GM23338 (cell line): ENCODE measurements at regions not wholly inside any gene's neighbourhood (a gene's known extent, or its start where the extent isn't known, plus 50 kb on each side); places are given as distances from the start of the nearest gene placed in this dataset.

Experiments
- ATAC-seq: fragments of 200-7000 bp; cut with Tn5 transposase; 3 replicates; pipeline ENCODE4 v1.9.1; 2020
- DNase-seq: peaks from one replicate; pipeline ENCODE4 v3.0.0-alpha.2; 2015; ENCODE audit warnings: low spot score
- H2AFZ ChIP-seq: fragments of 200-600 bp; sonication (generic); 2 replicates; pipeline ENCODE4 v1.8.0; 2016; ENCODE audit warnings: antibody characterized with exemption, mild to moderate bottlenecking, moderate library complexity
- H3F3A ChIP-seq: fragments of 200-600 bp; sonication (generic); replicated peaks from 2 replicates; pipeline ENCODE4 v1.8.0; 2017; ENCODE audit warnings: antibody characterized with exemption, mixed run types, low read depth
- H3K27ac ChIP-seq: fragments of 200-600 bp; sonication (generic); 2 replicates; pipeline ENCODE4 v1.6.1; 2016; ENCODE audit warnings: low read depth
- H3K27me3 ChIP-seq: fragments of 200-600 bp; sonication (generic); 2 replicates; pipeline ENCODE4 v1.8.0; 2016; ENCODE audit warnings: mild to moderate bottlenecking, mixed run types, moderate library complexity; ENCODE audit not compliant: insufficient read depth
- H3K36me3 ChIP-seq: fragments of 200-600 bp; sonication (generic); 2 replicates; pipeline ENCODE4 v1.8.0; 2016; ENCODE audit warnings: mild to moderate bottlenecking; ENCODE audit not compliant: insufficient read depth
- H3K4me1 ChIP-seq: fragments of 200-600 bp; sonication (generic); 2 replicates; pipeline ENCODE4 v1.8.0; 2016; ENCODE audit warnings: mild to moderate bottlenecking, moderate library complexity; ENCODE audit not compliant: insufficient read depth
- H3K4me2 ChIP-seq: fragments of 200-600 bp; sonication (generic); 2 replicates; pipeline ENCODE4 v1.7.1; 2017; ENCODE audit warnings: mixed run types
- H3K4me3 ChIP-seq: fragments of 200-600 bp; sonication (generic); 2 replicates; pipeline ENCODE4 v1.6.1; 2016; ENCODE audit warnings: mixed run types
- H3K79me2 ChIP-seq: fragments of 200-600 bp; sonication (generic); replicated peaks from 2 replicates; pipeline ENCODE4 v1.8.0; 2017; ENCODE audit warnings: mild to moderate bottlenecking; ENCODE audit not compliant: insufficient read depth
- H3K9me2 ChIP-seq: fragments of 200-600 bp; sonication (generic); 2 replicates; pipeline ENCODE4 v1.8.0; 2017; ENCODE audit not compliant: insufficient read depth
- H4K20me1 ChIP-seq: fragments of 200-600 bp; sonication (generic); replicated peaks from 2 replicates; pipeline ENCODE4 v1.8.0; 2017; ENCODE audit warnings: mild to moderate bottlenecking; ENCODE audit not compliant: insufficient read depth
- H3K27ac Mint-ChIP-seq: 2 replicates; pipeline ENCODE4 v1.8.0; 2020; ENCODE audit warnings: inconsistent platforms, mild to moderate bottlenecking, moderate library complexity, mixed read lengths
- H3K27me3 Mint-ChIP-seq: 3 replicates; pipeline ENCODE4 v1.8.0; 2022; ENCODE audit warnings: low read depth, mild to moderate bottlenecking, moderate library complexity, mixed read lengths, inconsistent platforms; ENCODE audit not compliant: insufficient read depth, poor library complexity
- H3K36me3 Mint-ChIP-seq: 3 replicates; pipeline ENCODE4 v1.8.0; 2021; ENCODE audit warnings: low read depth, mild to moderate bottlenecking, inconsistent platforms, moderate library complexity, mixed read lengths
- H3K4me1 Mint-ChIP-seq: 3 replicates; pipeline ENCODE4 v1.8.0; 2020; ENCODE audit warnings: mild to moderate bottlenecking, inconsistent platforms, mixed read lengths
- H3K4me3 Mint-ChIP-seq: 3 replicates; pipeline ENCODE4 v1.8.0; 2021; ENCODE audit warnings: moderate library complexity, mild to moderate bottlenecking, inconsistent platforms, mixed read lengths
- H3K9me3 Mint-ChIP-seq: 3 replicates; pipeline ENCODE4 v1.8.0; 2020; ENCODE audit warnings: moderate library complexity, mild to moderate bottlenecking, inconsistent platforms, mixed read lengths
- CREB1 ChIP-seq: fragments of 250-450 bp; sonication (Bioruptor Pico); IDR thresholded peaks from 2 replicates; pipeline ENCODE4 v1.5.0; 2020; ENCODE audit warnings: low read depth, mild to moderate bottlenecking, moderate library complexity
- EZH2 ChIP-seq: fragments of 200-600 bp; sonication (generic); IDR thresholded peaks from one replicate; pipeline ENCODE4 v1.8.0; 2017; ENCODE audit warnings: antibody characterized with exemption, mild to moderate bottlenecking, low read depth; ENCODE audit not compliant: unreplicated experiment
- EZH2phosphoT487 ChIP-seq: fragments of 200-600 bp; sonication (generic); IDR thresholded peaks from one replicate; pipeline ENCODE4 v1.8.1; 2018; ENCODE audit warnings: antibody characterized with exemption; ENCODE audit not compliant: unreplicated experiment
- JUNB ChIP-seq: IDR thresholded peaks from one replicate; pipeline ENCODE4 v1.6.1; 2016; ENCODE audit warnings: antibody characterized with exemption; ENCODE audit not compliant: unreplicated experiment
- NANOG ChIP-seq: IDR thresholded peaks from 2 replicates; pipeline ENCODE4 v1.6.1; 2016; ENCODE audit warnings: antibody characterized with exemption, borderline replicate concordance
- POLR2AphosphoS5 ChIP-seq: IDR thresholded peaks from 2 replicates; pipeline ENCODE4 v1.6.1; 2016; ENCODE audit warnings: antibody characterized with exemption, low read depth
- STAT1 ChIP-seq: IDR thresholded peaks from one replicate; pipeline ENCODE4 v1.6.1; 2016; ENCODE audit warnings: antibody characterized with exemption; ENCODE audit not compliant: unreplicated experiment
- ZNF114 ChIP-seq: fragments of 250-450 bp; sonication (Bioruptor Pico); IDR thresholded peaks from 2 replicates; pipeline ENCODE4 v1.5.0; 2020; ENCODE audit warnings: mild to moderate bottlenecking, moderate library complexity
- ZNF331 ChIP-seq: fragments of 250-450 bp; sonication (Bioruptor Pico); IDR thresholded peaks from 2 replicates; pipeline ENCODE4 v1.5.0; 2020; ENCODE audit warnings: low read depth, mild to moderate bottlenecking, moderate library complexity
- TF ChIP-seq, protein P1 (sequence below), 2 experiments: fragments of 200-600 bp in 1 of 2; sonication (generic) in 1 of 2; conservative IDR thresholded peaks; 2 replicates each; pipeline versions ENCODE4 v1.5.1 to v1.6.1; 2016 to 2017; ENCODE audit warnings: antibody characterized with exemption in 2 of 2, low read depth in 2 of 2, mild to moderate bottlenecking in 2 of 2, moderate library complexity in 1 of 2
- TF ChIP-seq, protein P2 (sequence below): IDR thresholded peaks from 2 replicates; pipeline ENCODE4 v1.6.1; 2016; ENCODE audit warnings: antibody characterized with exemption
- TF ChIP-seq, protein P3 (sequence below): IDR thresholded peaks from one replicate; pipeline ENCODE4 v1.6.1; 2018; ENCODE audit warnings: antibody characterized with exemption; ENCODE audit not compliant: unreplicated experiment

DNA sequence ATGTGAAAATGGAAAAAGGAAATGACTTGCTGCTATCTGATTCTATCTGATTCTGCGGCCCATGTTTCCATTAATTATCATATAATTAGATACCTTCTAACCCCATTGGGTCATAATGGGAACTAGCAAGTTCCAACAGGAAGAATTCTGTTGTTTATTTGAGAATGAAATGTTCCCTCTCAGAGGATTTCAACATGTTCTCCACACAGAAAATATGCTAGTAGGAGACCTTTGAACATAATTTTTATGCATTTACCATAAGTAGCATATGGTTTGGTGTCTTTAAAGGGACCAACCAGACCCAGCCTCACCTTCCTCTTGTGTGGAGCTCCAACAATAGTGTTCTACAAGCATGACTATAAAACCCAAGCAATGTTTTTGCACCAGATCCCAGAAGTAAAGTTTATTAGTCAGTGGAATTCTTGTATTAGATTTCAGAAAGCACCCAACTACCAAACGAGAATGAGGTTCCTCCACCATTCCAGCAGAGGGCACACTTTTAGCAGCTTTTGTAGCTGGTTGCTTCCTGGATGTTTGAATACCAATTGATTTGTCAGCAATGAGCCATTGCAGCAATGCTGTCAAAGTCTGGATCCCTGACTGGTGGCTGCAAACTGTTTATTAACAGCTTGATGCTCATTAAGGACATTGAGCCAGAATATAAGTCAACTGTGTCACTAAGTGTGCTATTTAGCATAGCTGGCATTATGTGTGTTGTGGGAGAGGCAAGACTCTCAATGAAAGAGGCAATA lies 143.6 kb upstream of the GJE1 start:
- TF ChIP-seq, protein P1, sequence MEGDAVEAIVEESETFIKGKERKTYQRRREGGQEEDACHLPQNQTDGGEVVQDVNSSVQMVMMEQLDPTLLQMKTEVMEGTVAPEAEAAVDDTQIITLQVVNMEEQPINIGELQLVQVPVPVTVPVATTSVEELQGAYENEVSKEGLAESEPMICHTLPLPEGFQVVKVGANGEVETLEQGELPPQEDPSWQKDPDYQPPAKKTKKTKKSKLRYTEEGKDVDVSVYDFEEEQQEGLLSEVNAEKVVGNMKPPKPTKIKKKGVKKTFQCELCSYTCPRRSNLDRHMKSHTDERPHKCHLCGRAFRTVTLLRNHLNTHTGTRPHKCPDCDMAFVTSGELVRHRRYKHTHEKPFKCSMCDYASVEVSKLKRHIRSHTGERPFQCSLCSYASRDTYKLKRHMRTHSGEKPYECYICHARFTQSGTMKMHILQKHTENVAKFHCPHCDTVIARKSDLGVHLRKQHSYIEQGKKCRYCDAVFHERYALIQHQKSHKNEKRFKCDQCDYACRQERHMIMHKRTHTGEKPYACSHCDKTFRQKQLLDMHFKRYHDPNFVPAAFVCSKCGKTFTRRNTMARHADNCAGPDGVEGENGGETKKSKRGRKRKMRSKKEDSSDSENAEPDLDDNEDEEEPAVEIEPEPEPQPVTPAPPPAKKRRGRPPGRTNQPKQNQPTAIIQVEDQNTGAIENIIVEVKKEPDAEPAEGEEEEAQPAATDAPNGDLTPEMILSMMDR (conservative IDR thresholded peaks at IDR 0.05; ENCODE audit: low read depth in 2 of 2): peak; percentile 94 to 95
- TF ChIP-seq EZH2phosphoT487: no peak
- TF ChIP-seq CREB1 (CRISPR knock-in tag): peak; percentile 39; the same call in 1 of the 2 replicates
- no peaks in the 10 kb centered on the region for H4K20me1 ChIP-seq
- no peak overlapping the region for H2AFZ ChIP-seq
- no peak overlapping the region for H3K4me3 ChIP-seq
- Mint-ChIP-seq H3K27ac (0 out of 2 replicates have a peak overlapping the region, but pooled peaks have one; percentile 39), H3K4me1 (peaks cover 18% of the 10 kb centered on the region; the same call in 2 of the 3 replicates), H3K27me3 (no peaks in the 10 kb centered on the region), H3K4me3 (no peak overlapping the region), H3K9me3 (peaks cover 8% of the 10 kb centered on the region; the same call in 1 of the 3 replicates), H3K36me3 (peaks cover 12% of the 10 kb centered on the region)
- peak; percentile 89 for DNase-seq
- H3K27me3 ChIP-seq: no peaks in the 10 kb centered on the region
- H3K9me2 ChIP-seq: no peaks in the 10 kb centered on the region
- H3K4me1 ChIP-seq: peaks cover 41% of the 10 kb centered on the region
- no peaks in the 10 kb centered on the region for H3K36me3 ChIP-seq
- no peaks in the 10 kb centered on the region; the same call in 1 of the 2 replicates for H3K79me2 ChIP-seq
- H3K27ac ChIP-seq: no peak overlapping the region; the same call in 1 of the 2 replicates
- ATAC-seq: peak; percentile 79
- H3K4me2 ChIP-seq: peak overlapping the region; percentile 20
- H3F3A ChIP-seq: no peaks in the 10 kb centered on the region

DNA sequence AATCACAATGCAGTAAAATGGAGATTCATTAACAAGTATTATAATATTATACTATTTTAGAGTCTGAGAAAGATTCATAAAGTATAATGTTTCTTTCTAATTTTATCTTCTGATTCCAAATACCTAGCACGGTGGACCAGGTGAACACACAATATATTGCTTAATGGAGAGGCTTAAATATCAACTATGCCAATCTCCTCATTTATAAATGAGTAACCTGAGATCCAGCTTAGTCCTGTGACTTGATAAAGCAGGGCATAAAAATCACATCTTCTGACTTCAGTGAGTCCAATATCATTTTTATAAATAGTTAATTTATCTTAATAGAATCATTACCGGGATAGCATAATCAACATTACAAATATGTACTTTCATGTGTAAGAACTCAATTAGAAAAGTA lies 144.4 kb upstream of the GJE1 start:
- H3K79me2 ChIP-seq: no peaks in the 10 kb centered on the region; the same call in 1 of the 2 replicates
- DNase-seq (no peak), ATAC-seq (no peak)
- H3K4me2 ChIP-seq: no peak overlapping the region
- Mint-ChIP-seq H3K27me3 (no peaks in the 10 kb centered on the region), H3K36me3 (peaks cover 6% of the 10 kb centered on the region; the same call in 1 of the 3 replicates), H3K27ac (no peak overlapping the region), H3K4me1 (peaks cover 20% of the 10 kb centered on the region; the same call in 2 of the 3 replicates), H3K4me3 (no peak overlapping the region), H3K9me3 (0 out of 3 replicates have a peak, but pooled peaks cover under 1% of the 10 kb centered on the region)
- H3K4me1 ChIP-seq: peaks cover 46% of the 10 kb centered on the region
- no peaks in the 10 kb centered on the region for H3K27me3 ChIP-seq
- no peaks in the 10 kb centered on the region for H3K9me2 ChIP-seq
- H3K27ac ChIP-seq: no peak overlapping the region
- no peak overlapping the region for H3K4me3 ChIP-seq
- no peaks in the 10 kb centered on the region for H3F3A ChIP-seq
- no peaks in the 10 kb centered on the region for H3K36me3 ChIP-seq
- H2AFZ ChIP-seq: no peak overlapping the region
- H4K20me1 ChIP-seq: no peaks in the 10 kb centered on the region
- TF ChIP-seq EZH2phosphoT487: no peak
- no peak for TF ChIP-seq POLR2AphosphoS5
- no peak for TF ChIP-seq JUNB
- TF ChIP-seq, protein P2, sequence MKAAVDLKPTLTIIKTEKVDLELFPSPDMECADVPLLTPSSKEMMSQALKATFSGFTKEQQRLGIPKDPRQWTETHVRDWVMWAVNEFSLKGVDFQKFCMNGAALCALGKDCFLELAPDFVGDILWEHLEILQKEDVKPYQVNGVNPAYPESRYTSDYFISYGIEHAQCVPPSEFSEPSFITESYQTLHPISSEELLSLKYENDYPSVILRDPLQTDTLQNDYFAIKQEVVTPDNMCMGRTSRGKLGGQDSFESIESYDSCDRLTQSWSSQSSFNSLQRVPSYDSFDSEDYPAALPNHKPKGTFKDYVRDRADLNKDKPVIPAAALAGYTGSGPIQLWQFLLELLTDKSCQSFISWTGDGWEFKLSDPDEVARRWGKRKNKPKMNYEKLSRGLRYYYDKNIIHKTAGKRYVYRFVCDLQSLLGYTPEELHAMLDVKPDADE: no peak
- TF ChIP-seq, protein P1 (conservative IDR thresholded peaks at IDR 0.05; ENCODE audit: low read depth in 2 of 2): no peak
- TF ChIP-seq ZNF114 (CRISPR knock-in tag): no peak
- no peak for TF ChIP-seq STAT1
- no peak for TF ChIP-seq NANOG
- no peak for TF ChIP-seq EZH2
- TF ChIP-seq ZNF331 (CRISPR knock-in tag): no peak
- no peak for TF ChIP-seq CREB1 (CRISPR knock-in tag)
- TF ChIP-seq, protein P3, sequence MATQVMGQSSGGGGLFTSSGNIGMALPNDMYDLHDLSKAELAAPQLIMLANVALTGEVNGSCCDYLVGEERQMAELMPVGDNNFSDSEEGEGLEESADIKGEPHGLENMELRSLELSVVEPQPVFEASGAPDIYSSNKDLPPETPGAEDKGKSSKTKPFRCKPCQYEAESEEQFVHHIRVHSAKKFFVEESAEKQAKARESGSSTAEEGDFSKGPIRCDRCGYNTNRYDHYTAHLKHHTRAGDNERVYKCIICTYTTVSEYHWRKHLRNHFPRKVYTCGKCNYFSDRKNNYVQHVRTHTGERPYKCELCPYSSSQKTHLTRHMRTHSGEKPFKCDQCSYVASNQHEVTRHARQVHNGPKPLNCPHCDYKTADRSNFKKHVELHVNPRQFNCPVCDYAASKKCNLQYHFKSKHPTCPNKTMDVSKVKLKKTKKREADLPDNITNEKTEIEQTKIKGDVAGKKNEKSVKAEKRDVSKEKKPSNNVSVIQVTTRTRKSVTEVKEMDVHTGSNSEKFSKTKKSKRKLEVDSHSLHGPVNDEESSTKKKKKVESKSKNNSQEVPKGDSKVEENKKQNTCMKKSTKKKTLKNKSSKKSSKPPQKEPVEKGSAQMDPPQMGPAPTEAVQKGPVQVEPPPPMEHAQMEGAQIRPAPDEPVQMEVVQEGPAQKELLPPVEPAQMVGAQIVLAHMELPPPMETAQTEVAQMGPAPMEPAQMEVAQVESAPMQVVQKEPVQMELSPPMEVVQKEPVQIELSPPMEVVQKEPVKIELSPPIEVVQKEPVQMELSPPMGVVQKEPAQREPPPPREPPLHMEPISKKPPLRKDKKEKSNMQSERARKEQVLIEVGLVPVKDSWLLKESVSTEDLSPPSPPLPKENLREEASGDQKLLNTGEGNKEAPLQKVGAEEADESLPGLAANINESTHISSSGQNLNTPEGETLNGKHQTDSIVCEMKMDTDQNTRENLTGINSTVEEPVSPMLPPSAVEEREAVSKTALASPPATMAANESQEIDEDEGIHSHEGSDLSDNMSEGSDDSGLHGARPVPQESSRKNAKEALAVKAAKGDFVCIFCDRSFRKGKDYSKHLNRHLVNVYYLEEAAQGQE: no peak
